Stomach (tissue), 8 donors: ENCODE measurements at regions not wholly inside any gene's neighbourhood (a gene's known extent, or its start where the extent isn't known, plus 50 kb on each side); places are given as distances from the start of the nearest gene placed in this dataset.

Experiments used
- DNase-seq, 2 donors: peaks; one replicate each; pipeline versions ENCODE4 v3.0.0 to v3.0.0-alpha.2; 2013 to 2019
- H3K27ac ChIP-seq, 5 donors: fragments of 200-600 bp in 4 of 5; sonication (generic) in 4 of 5; one replicate each; pipeline ENCODE4 v1.5.1; 2013 to 2019; ENCODE audit warnings: mild to moderate bottlenecking in 1 of 5, moderate library complexity in 1 of 5
- H3K27me3 ChIP-seq, 3 donors: fragments of 200-600 bp; sonication (generic); one replicate each; pipeline ENCODE4 v1.5.1; 2017 to 2019; ENCODE audit warnings: mixed run types in 1 of 3
- H3K36me3 ChIP-seq, 4 donors: fragments of 200-600 bp; sonication (generic); 1 replicate in 3 of 4; 2 replicates in 1 of 4; pipeline ENCODE4 v1.5.1; 2016 to 2019
- H3K4me1 ChIP-seq, 4 donors: fragments of 200-600 bp; sonication (generic); one replicate each; pipeline ENCODE4 v1.5.1; 2016 to 2019
- H3K4me3 ChIP-seq, 4 donors: fragments of 200-600 bp; sonication (generic) in 3 of 4; one replicate each; pipeline ENCODE4 v1.5.1; 2016 to 2019; ENCODE audit warnings: mild to moderate bottlenecking in 1 of 4
- H3K9me3 ChIP-seq, 4 donors: fragments of 200-600 bp; sonication (generic); one replicate each; pipeline ENCODE4 v1.5.1; 2016 to 2019
- EP300 ChIP-seq: sonication (generic); formaldehyde crosslinking; IDR thresholded peaks from one replicate; pipeline ENCODE4 v1.6.1; 2017; ENCODE audit warnings: antibody characterized with exemption
- POLR2A ChIP-seq, 4 donors: fragments of 450-650 bp; IDR thresholded peaks; one replicate each; pipeline ENCODE4 v1.6.1; 2016; ENCODE audit warnings: antibody characterized with exemption in 4 of 4, control low read depth in 2 of 4, mild to moderate bottlenecking in 1 of 4, moderate library complexity in 1 of 4
- POLR2AphosphoS5 ChIP-seq, 3 donors: sonication (generic); formaldehyde crosslinking; IDR thresholded peaks; one replicate each; pipeline ENCODE4 v1.6.1; 2016; ENCODE audit warnings: antibody characterized with exemption in 3 of 3
- WGBS, 5 donors: extraction: QIAGEN DNeasy Blood & Tissue Kit in 3 of 5; methylation state at CpG; one replicate each; pipeline versions ENCODE4 v1.1.5 to v1.1.7; 2013 to 2018; 5-methylcytosine and 5-hydroxymethylcytosine counted together
- intact Hi-C: fragments of 100-400 bp; cut with DNase I; formaldehyde crosslinking; loops from one replicate; pipeline ENCODE4 v1.15.1; 2023; ENCODE audit warnings: low total_unique reads
- TF ChIP-seq, protein P1 (sequence below), 7 experiments: fragments of 450-650 bp in 4 of 7; fragments of 200-600 bp in 3 of 7; sonication (generic) in 3 of 7; IDR thresholded peaks; one replicate each; pipeline ENCODE4 v1.5.1; 2016 to 2019; ENCODE audit warnings: antibody characterized with exemption in 7 of 7, control low read depth in 2 of 7, mild to moderate bottlenecking in 1 of 7
- donor health status: healthy with polysubstance abuse.
- donor health status: Bipolar disorder and iron deficiency.
- donor health status: healthy.

DNA sequence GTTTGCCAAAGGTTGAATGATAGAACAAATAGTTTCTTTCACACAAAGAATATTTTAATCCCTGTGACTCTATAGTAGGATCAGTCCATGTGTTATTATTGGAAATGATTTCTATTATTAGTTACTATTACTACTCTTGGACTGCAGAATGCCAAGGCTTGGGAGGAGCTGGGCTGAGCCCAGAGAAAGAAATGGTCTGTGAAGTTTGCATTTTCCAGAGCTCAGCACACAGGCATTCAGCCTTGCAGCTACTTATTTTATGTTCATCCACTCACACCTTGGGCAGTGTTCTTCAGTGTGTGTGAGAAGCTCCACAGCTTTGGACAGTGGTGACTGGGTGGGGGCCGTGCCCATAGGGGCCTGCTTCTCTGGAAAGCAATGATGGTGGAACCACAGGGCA lies 583.1 kb downstream of the CCDC171 start:
- WGBS, 5 donors: 48 to 73% (median 65%) methylated on average over 1 of the region's 1 CpG
- Histone ChIP-seq H3K4me3 (no peak overlapping the region), H3K27ac (no peak overlapping the region), H3K4me1 (no peaks in the 10 kb centered on the region), H3K27me3 (no peaks in the 10 kb centered on the region), H3K9me3 (no peaks in the 10 kb centered on the region), H3K36me3 (no peaks in the 10 kb centered on the region)
- DNase-seq: no peak
- TF ChIP-seq POLR2AphosphoS5 (IDR thresholded peaks at IDR 0.05): no peak
- no peak for TF ChIP-seq POLR2A (IDR thresholded peaks at IDR 0.05)
- no peak for TF ChIP-seq EP300
- TF ChIP-seq, protein P1, sequence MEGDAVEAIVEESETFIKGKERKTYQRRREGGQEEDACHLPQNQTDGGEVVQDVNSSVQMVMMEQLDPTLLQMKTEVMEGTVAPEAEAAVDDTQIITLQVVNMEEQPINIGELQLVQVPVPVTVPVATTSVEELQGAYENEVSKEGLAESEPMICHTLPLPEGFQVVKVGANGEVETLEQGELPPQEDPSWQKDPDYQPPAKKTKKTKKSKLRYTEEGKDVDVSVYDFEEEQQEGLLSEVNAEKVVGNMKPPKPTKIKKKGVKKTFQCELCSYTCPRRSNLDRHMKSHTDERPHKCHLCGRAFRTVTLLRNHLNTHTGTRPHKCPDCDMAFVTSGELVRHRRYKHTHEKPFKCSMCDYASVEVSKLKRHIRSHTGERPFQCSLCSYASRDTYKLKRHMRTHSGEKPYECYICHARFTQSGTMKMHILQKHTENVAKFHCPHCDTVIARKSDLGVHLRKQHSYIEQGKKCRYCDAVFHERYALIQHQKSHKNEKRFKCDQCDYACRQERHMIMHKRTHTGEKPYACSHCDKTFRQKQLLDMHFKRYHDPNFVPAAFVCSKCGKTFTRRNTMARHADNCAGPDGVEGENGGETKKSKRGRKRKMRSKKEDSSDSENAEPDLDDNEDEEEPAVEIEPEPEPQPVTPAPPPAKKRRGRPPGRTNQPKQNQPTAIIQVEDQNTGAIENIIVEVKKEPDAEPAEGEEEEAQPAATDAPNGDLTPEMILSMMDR (IDR thresholded peaks at IDR 0.05): no peak
- intact Hi-C loops: no loop called here

DNA sequence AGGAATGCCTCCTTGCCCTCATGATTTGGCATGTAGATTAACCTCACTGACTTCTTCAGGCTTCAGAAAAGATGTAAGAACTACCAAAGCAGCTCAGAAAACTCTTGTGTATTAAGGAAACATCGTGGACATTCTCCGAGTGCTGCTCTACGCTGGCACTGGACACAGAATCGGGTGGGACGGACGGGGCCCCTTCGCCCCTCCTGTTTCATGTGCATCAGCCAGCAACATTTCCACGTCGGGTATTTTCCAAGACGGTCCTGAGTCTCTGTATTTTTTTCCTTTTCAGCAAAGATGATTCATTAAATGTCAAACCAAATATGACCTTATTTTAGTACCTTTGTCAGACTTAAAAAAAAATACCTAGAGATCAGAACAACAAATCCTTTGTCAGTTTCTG lies 583.6 kb downstream of the CCDC171 start:
- intact Hi-C loops: no loop called here
- Histone ChIP-seq H3K27me3 (no peaks in the 10 kb centered on the region), H3K36me3 (no peaks in the 10 kb centered on the region)

DNA sequence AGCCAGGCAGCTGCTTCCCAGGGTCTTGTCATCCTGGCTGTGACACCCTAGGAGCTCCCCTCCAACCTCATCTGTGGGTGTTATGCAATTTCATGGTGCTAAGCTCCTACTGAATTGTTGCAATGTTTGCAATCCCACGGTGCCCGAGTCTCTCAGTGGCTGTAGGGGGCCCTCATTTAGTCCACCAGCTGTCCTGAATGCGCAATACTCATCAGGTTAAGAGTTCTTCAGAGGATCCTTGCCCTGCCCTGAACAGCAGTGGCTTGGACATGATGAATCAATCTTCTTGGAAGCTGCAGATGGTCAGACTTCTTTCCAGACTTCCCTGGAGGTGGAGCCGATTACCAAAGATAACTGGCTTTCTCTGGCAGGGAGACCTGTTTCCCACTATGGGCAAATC lies 584.1 kb downstream of the CCDC171 start:
- H3K4me3 ChIP-seq: no peak overlapping the region
- no peaks in the 10 kb centered on the region for H3K36me3 ChIP-seq
- H3K27me3 ChIP-seq: no peaks in the 10 kb centered on the region
- no peak for DNase-seq
- no peak overlapping the region for H3K27ac ChIP-seq
- intact Hi-C loops: no loop called here
- H3K4me1 ChIP-seq: no peaks in the 10 kb centered on the region
- no peak for TF ChIP-seq EP300
- TF ChIP-seq, protein P1 (IDR thresholded peaks at IDR 0.05): no peak
- no peak for TF ChIP-seq POLR2AphosphoS5 (IDR thresholded peaks at IDR 0.05)
- TF ChIP-seq POLR2A (IDR thresholded peaks at IDR 0.05): no peak
- H3K9me3 ChIP-seq: no peaks in the 10 kb centered on the region
- WGBS, 5 donors: 57 to 85% (median 62%) methylated on average over 4 of the region's 4 CpGs

More for the DNA sequence above, 583.6 kb downstream of the CCDC171 start:
- DNase-seq: no peak
- Histone ChIP-seq H3K9me3 (no peaks in the 10 kb centered on the region), H3K4me1 (no peaks in the 10 kb centered on the region), H3K4me3 (no peak overlapping the region), H3K27ac (no peak overlapping the region)
- TF ChIP-seq, protein P1 (IDR thresholded peaks at IDR 0.05): no peak
- TF ChIP-seq EP300 (no peak), POLR2A (IDR thresholded peaks at IDR 0.05) (no peak), POLR2AphosphoS5 (IDR thresholded peaks at IDR 0.05) (no peak)
- WGBS, 5 donors: 82 to 90% (median 89%) methylated on average over 10 of the region's 10 CpGs

DNA sequence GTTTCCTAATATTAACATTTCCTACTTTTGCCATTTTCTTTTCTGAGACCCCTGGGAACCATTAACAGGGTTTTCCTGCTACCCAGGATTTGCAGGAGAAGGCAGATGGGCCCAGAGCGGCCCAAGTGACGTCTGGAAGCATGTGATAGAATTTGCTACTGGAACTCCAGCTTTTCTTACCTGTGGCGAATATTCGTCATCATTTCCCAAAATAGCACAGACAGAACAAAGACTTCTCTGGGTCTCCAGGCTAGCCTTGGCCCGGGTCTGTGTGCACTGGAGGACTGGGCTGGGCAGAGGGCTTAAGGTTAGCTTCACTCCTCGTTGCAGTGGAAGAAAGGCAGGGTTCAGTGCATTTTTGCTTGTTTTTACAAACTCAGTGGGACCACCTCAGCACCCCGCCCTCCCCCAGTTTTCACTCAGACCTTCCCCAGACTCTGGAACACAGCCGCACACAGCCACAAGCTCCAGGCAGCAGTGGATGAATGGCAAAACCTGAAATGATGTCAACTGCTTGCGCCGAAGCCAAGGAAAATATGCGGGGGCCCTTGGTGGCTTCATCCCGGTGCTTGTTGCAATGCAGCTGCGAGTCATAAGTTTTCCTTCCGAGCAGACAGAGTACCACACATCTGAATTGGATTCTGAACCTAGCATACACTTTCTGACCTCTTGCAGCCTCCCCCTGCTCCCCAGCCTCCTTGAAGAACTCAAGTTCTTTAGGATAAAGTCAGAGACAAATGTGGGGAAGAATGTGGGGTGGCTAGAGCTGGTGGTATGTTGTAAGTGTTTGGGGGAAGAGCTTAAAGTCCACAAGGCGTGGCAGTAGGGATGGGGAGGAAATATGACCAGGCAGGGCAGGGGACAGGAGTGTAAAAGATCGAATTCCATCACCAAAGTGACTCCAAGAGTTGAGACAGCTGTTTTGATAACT lies 586.0 kb downstream of the CCDC171 start:
- H3K27me3 ChIP-seq: no peaks in the 10 kb centered on the region
- H3K4me3 ChIP-seq: no peak overlapping the region
- no peaks in the 10 kb centered on the region for H3K36me3 ChIP-seq
- intact Hi-C loops: no loop called here
- H3K27ac ChIP-seq: peak overlapping the region in 1 of 5 donors; percentile 11
- TF ChIP-seq POLR2AphosphoS5 (IDR thresholded peaks at IDR 0.05) (no peak), EP300 (no peak), POLR2A (IDR thresholded peaks at IDR 0.05) (no peak)
- TF ChIP-seq, protein P1 (IDR thresholded peaks at IDR 0.05): no peak
- DNase-seq: peak in 1 of 2 donors; percentile 67
- no peaks in the 10 kb centered on the region for H3K9me3 ChIP-seq
- no peaks in the 10 kb centered on the region for H3K4me1 ChIP-seq
- WGBS, 5 donors: 65 to 71% (median 70%) methylated on average over 16 of the region's 16 CpGs
